HG02870 (cell line): ENCODE measurements at regions not wholly inside any gene's neighbourhood (a gene's known extent, or its start where the extent isn't known, plus 50 kb on each side); places are given as distances from the start of the nearest gene placed in this dataset.
"Not testable (repeated sequence)": the region's sequence is repeated elsewhere in the genome, so short reads cannot be mapped to it uniquely, and the experiment has no call there.

ENCODE experiments used
- ATAC-seq: cut with Tn5 transposase; IDR thresholded peaks from one replicate; pipeline ENCODE4 v1.9.1; 2021; ENCODE audit warnings: mild to moderate bottlenecking, moderate library complexity; ENCODE audit not compliant: unreplicated experiment

- no peak for ATAC-seq
Observed at GRCh38 chrX:81857192-81857591, 655.3 kb downstream of the SH3BGRL start.

- no peak for ATAC-seq
Observed at GRCh38 chrX:81866873-81867272, 665.0 kb downstream of the SH3BGRL start.

GRCh38 chrX:81868979-81869378 lies 667.1 kb downstream of the SH3BGRL start:
- no peak for ATAC-seq

- ATAC-seq: no peak
Observed at GRCh38 chrX:81874807-81875206, 672.9 kb downstream of the SH3BGRL start.

GRCh38 chrX:81875800-81876199 lies 673.9 kb downstream of the SH3BGRL start:
- ATAC-seq: no peak

- ATAC-seq: no peak
Observed at GRCh38 chrX:81876437-81876836, 674.5 kb downstream of the SH3BGRL start.

- no peak for ATAC-seq
Observed at GRCh38 chrX:81890521-81890920, 688.6 kb downstream of the SH3BGRL start.

- ATAC-seq: no peak
Observed at GRCh38 chrX:81900522-81900921, 698.6 kb downstream of the SH3BGRL start.

- no peak for ATAC-seq
Observed at GRCh38 chrX:81925812-81926211, 723.9 kb downstream of the SH3BGRL start.

- not testable (repeated sequence) for ATAC-seq
Observed at GRCh38 chrX:81945911-81946310, 744.0 kb downstream of the SH3BGRL start.

- ATAC-seq: no peak
Observed at GRCh38 chrX:81957318-81957717, 755.4 kb downstream of the SH3BGRL start.

- peak; percentile 83 for ATAC-seq
Observed at GRCh38 chrX:81957900-81958545, 756.1 kb downstream of the SH3BGRL start.

- no peak for ATAC-seq
Observed at GRCh38 chrX:81959964-81960363, 758.1 kb downstream of the SH3BGRL start.

- not testable (repeated sequence) for ATAC-seq
Observed at GRCh38 chrX:81974413-81974812, 772.5 kb downstream of the SH3BGRL start.

- no peak for ATAC-seq
Observed at GRCh38 chrX:81979806-81980515, 778.1 kb downstream of the SH3BGRL start.

- not testable (repeated sequence) for ATAC-seq
Observed at GRCh38 chrX:81987217-81987616, 785.3 kb downstream of the SH3BGRL start.

GRCh38 chrX:81996166-81996565 lies 794.3 kb downstream of the SH3BGRL start:
- ATAC-seq: no peak

GRCh38 chrX:82029571-82030218 lies 827.8 kb downstream of the SH3BGRL start:
- ATAC-seq: no peak

GRCh38 chrX:82031250-82031649 lies 829.3 kb downstream of the SH3BGRL start:
- ATAC-seq: no peak

GRCh38 chrX:82038793-82039192 lies 836.9 kb downstream of the SH3BGRL start:
- no peak for ATAC-seq

GRCh38 chrX:82041034-82041433 lies 839.1 kb downstream of the SH3BGRL start:
- no peak for ATAC-seq

GRCh38 chrX:82058728-82059127 lies 856.8 kb downstream of the SH3BGRL start:
- ATAC-seq: no peak
